ENCODE measurements at regions not wholly inside any gene's neighbourhood (a gene's known extent, or its start where the extent isn't known, plus 50 kb on each side); places are given as distances from the start of the nearest gene placed in this dataset.
"Not testable (repeated sequence)": the region's sequence is repeated elsewhere in the genome, so short reads cannot be mapped to it uniquely, and the experiment has no call there.

- Histone ChIP-seq H3K9ac (ENCODE audit: low read depth, low read length) (no peak overlapping the region), H3K36me3 (ENCODE audit: insufficient read depth, low read depth, low read length) (no peaks in the 10 kb centered on the region), H3K27me3 (ENCODE audit: insufficient read depth, low read length) (no peaks in the 10 kb centered on the region), H3K9me3 (ENCODE audit: insufficient read depth, low read depth, low read length) (peaks cover 7% of the 10 kb centered on the region), H3K4me1 (ENCODE audit: insufficient read depth, low read length) (no peaks in the 10 kb centered on the region), H3K27ac (ENCODE audit: low read length) (no peak overlapping the region), H3K4me3 (ENCODE audit: low read length) (no peak overlapping the region)
Observed at GRCh38 chr21:25453524-25453923, 153.8 kb downstream of the MRPL39 start.

GRCh38 chr21:25449950-25450349, 157.3 kb downstream of the MRPL39 start:
- H3K9me3 ChIP-seq (ENCODE audit: insufficient read depth, low read depth, low read length) = peaks cover 7% of the 10 kb centered on the region

GRCh38 chr21:25441835-25442234, 165.4 kb downstream of the MRPL39 start:
- no peaks in the 10 kb centered on the region for H3K9me3 ChIP-seq (ENCODE audit: insufficient read depth, low read depth, low read length)
- H3K36me3 ChIP-seq (ENCODE audit: insufficient read depth, low read depth, low read length) = no peaks in the 10 kb centered on the region
- H3K27ac ChIP-seq (ENCODE audit: low read length) = no peak overlapping the region
- H3K4me1 ChIP-seq (ENCODE audit: insufficient read depth, low read length) = no peaks in the 10 kb centered on the region
- H3K27me3 ChIP-seq (ENCODE audit: insufficient read depth, low read length) = no peaks in the 10 kb centered on the region
- no peak overlapping the region for H3K9ac ChIP-seq (ENCODE audit: low read depth, low read length)
- H3K4me3 ChIP-seq (ENCODE audit: low read length) = no peak overlapping the region

More at GRCh38 chr21:25449950-25450349, 157.3 kb downstream of the MRPL39 start:
- H3K27ac ChIP-seq (ENCODE audit: low read length) = no peak overlapping the region
- no peak overlapping the region for H3K9ac ChIP-seq (ENCODE audit: low read depth, low read length)
- no peaks in the 10 kb centered on the region for H3K36me3 ChIP-seq (ENCODE audit: insufficient read depth, low read depth, low read length)
- H3K4me3 ChIP-seq (ENCODE audit: low read length) = no peak overlapping the region
- H3K4me1 ChIP-seq (ENCODE audit: insufficient read depth, low read length) = no peaks in the 10 kb centered on the region
- no peaks in the 10 kb centered on the region for H3K27me3 ChIP-seq (ENCODE audit: insufficient read depth, low read length)

GRCh38 chr21:25437465-25437864, 169.8 kb downstream of the MRPL39 start:
- not testable (repeated sequence) for H3K9me3 ChIP-seq (ENCODE audit: insufficient read depth, low read depth, low read length); H3K27me3 ChIP-seq (ENCODE audit: insufficient read depth, low read length); H3K27ac ChIP-seq (ENCODE audit: low read length); H3K9ac ChIP-seq (ENCODE audit: low read depth, low read length); H3K4me3 ChIP-seq (ENCODE audit: low read length); H3K4me1 ChIP-seq (ENCODE audit: insufficient read depth, low read length); H3K36me3 ChIP-seq (ENCODE audit: insufficient read depth, low read depth, low read length)

- H3K9me3 ChIP-seq (ENCODE audit: insufficient read depth, low read depth, low read length) = no peaks in the 10 kb centered on the region
- no peak overlapping the region for H3K27ac ChIP-seq (ENCODE audit: low read length)
- no peak overlapping the region for H3K9ac ChIP-seq (ENCODE audit: low read depth, low read length)
- no peaks in the 10 kb centered on the region for H3K4me1 ChIP-seq (ENCODE audit: insufficient read depth, low read length)
- no peaks in the 10 kb centered on the region for H3K36me3 ChIP-seq (ENCODE audit: insufficient read depth, low read depth, low read length)
- no peaks in the 10 kb centered on the region for H3K27me3 ChIP-seq (ENCODE audit: insufficient read depth, low read length)
- no peak overlapping the region for H3K4me3 ChIP-seq (ENCODE audit: low read length)
Observed at GRCh38 chr21:25428537-25428936, 178.7 kb downstream of the MRPL39 start.

- H3K27ac ChIP-seq (ENCODE audit: low read length) = no peak overlapping the region
- no peaks in the 10 kb centered on the region for H3K27me3 ChIP-seq (ENCODE audit: insufficient read depth, low read length)
- no peak overlapping the region for H3K9ac ChIP-seq (ENCODE audit: low read depth, low read length)
- H3K9me3 ChIP-seq (ENCODE audit: insufficient read depth, low read depth, low read length) = no peaks in the 10 kb centered on the region
- no peaks in the 10 kb centered on the region for H3K4me1 ChIP-seq (ENCODE audit: insufficient read depth, low read length)
- H3K4me3 ChIP-seq (ENCODE audit: low read length) = no peak overlapping the region
- no peaks in the 10 kb centered on the region for H3K36me3 ChIP-seq (ENCODE audit: insufficient read depth, low read depth, low read length)
Observed at GRCh38 chr21:25427828-25428227, 179.5 kb downstream of the MRPL39 start.

GRCh38 chr21:25426580-25426979, 180.7 kb downstream of the MRPL39 start:
- H3K4me1 ChIP-seq (ENCODE audit: insufficient read depth, low read length) = no peaks in the 10 kb centered on the region
- H3K27me3 ChIP-seq (ENCODE audit: insufficient read depth, low read length) = no peaks in the 10 kb centered on the region
- H3K9ac ChIP-seq (ENCODE audit: low read depth, low read length) = no peak overlapping the region
- no peak overlapping the region for H3K27ac ChIP-seq (ENCODE audit: low read length)
- H3K36me3 ChIP-seq (ENCODE audit: insufficient read depth, low read depth, low read length) = no peaks in the 10 kb centered on the region
- H3K4me3 ChIP-seq (ENCODE audit: low read length) = no peak overlapping the region
- H3K9me3 ChIP-seq (ENCODE audit: insufficient read depth, low read depth, low read length) = no peaks in the 10 kb centered on the region

GRCh38 chr21:25425156-25425555, 182.1 kb downstream of the MRPL39 start:
- no peak overlapping the region for H3K9ac ChIP-seq (ENCODE audit: low read depth, low read length)
- no peak overlapping the region for H3K27ac ChIP-seq (ENCODE audit: low read length)
- H3K9me3 ChIP-seq (ENCODE audit: insufficient read depth, low read depth, low read length) = no peaks in the 10 kb centered on the region
- no peak overlapping the region for H3K4me3 ChIP-seq (ENCODE audit: low read length)
- H3K4me1 ChIP-seq (ENCODE audit: insufficient read depth, low read length) = no peaks in the 10 kb centered on the region
- no peaks in the 10 kb centered on the region for H3K27me3 ChIP-seq (ENCODE audit: insufficient read depth, low read length)
- no peaks in the 10 kb centered on the region for H3K36me3 ChIP-seq (ENCODE audit: insufficient read depth, low read depth, low read length)

GRCh38 chr21:25424634-25425033, 182.6 kb downstream of the MRPL39 start:
- no peaks in the 10 kb centered on the region for H3K9me3 ChIP-seq (ENCODE audit: insufficient read depth, low read depth, low read length)
- no peak overlapping the region for H3K9ac ChIP-seq (ENCODE audit: low read depth, low read length)

GRCh38 chr21:25424048-25424447, 183.2 kb downstream of the MRPL39 start:
- no peaks in the 10 kb centered on the region for H3K4me1 ChIP-seq (ENCODE audit: insufficient read depth, low read length)
- H3K27me3 ChIP-seq (ENCODE audit: insufficient read depth, low read length) = no peaks in the 10 kb centered on the region
- H3K9me3 ChIP-seq (ENCODE audit: insufficient read depth, low read depth, low read length) = no peaks in the 10 kb centered on the region
- H3K27ac ChIP-seq (ENCODE audit: low read length) = no peak overlapping the region
- no peak overlapping the region for H3K9ac ChIP-seq (ENCODE audit: low read depth, low read length)
- no peak overlapping the region for H3K4me3 ChIP-seq (ENCODE audit: low read length)
- no peaks in the 10 kb centered on the region for H3K36me3 ChIP-seq (ENCODE audit: insufficient read depth, low read depth, low read length)

More at GRCh38 chr21:25424634-25425033, 182.6 kb downstream of the MRPL39 start:
- no peaks in the 10 kb centered on the region for H3K4me1 ChIP-seq (ENCODE audit: insufficient read depth, low read length)
- H3K4me3 ChIP-seq (ENCODE audit: low read length) = no peak overlapping the region
- H3K36me3 ChIP-seq (ENCODE audit: insufficient read depth, low read depth, low read length) = no peaks in the 10 kb centered on the region
- H3K27ac ChIP-seq (ENCODE audit: low read length) = no peak overlapping the region
- H3K27me3 ChIP-seq (ENCODE audit: insufficient read depth, low read length) = no peaks in the 10 kb centered on the region

- H3K36me3 ChIP-seq (ENCODE audit: insufficient read depth, low read depth, low read length) = no peaks in the 10 kb centered on the region
- no peak overlapping the region for H3K4me3 ChIP-seq (ENCODE audit: low read length)
- no peaks in the 10 kb centered on the region for H3K27me3 ChIP-seq (ENCODE audit: insufficient read depth, low read length)
- H3K4me1 ChIP-seq (ENCODE audit: insufficient read depth, low read length) = no peaks in the 10 kb centered on the region
- H3K9ac ChIP-seq (ENCODE audit: low read depth, low read length) = no peak overlapping the region
- no peak overlapping the region for H3K27ac ChIP-seq (ENCODE audit: low read length)
- no peaks in the 10 kb centered on the region for H3K9me3 ChIP-seq (ENCODE audit: insufficient read depth, low read depth, low read length)
Observed at GRCh38 chr21:25422610-25423608, 184.4 kb downstream of the MRPL39 start.

- Histone ChIP-seq H3K9ac (ENCODE audit: low read depth, low read length) (no peak overlapping the region), H3K4me3 (ENCODE audit: low read length) (no peak overlapping the region), H3K36me3 (ENCODE audit: insufficient read depth, low read depth, low read length) (no peaks in the 10 kb centered on the region), H3K4me1 (ENCODE audit: insufficient read depth, low read length) (no peaks in the 10 kb centered on the region), H3K27ac (ENCODE audit: low read length) (no peak overlapping the region), H3K27me3 (ENCODE audit: insufficient read depth, low read length) (no peaks in the 10 kb centered on the region), H3K9me3 (ENCODE audit: insufficient read depth, low read depth, low read length) (no peaks in the 10 kb centered on the region)
Observed at GRCh38 chr21:25421321-25422028, 185.8 kb downstream of the MRPL39 start.
